HEK293 (cell line): ENCODE measurements at regions not wholly inside any gene's neighbourhood (a gene's known extent, or its start where the extent isn't known, plus 50 kb on each side); places are given as distances from the start of the nearest gene placed in this dataset.

Experiments used
- CTCF ChIA-PET: fragments of 350-600 bp; formaldehyde crosslinking; extraction: SDS; loops from one replicate; lab custom pipeline; 2021; ENCODE audit warnings: antibody characterized with exemption; lab: Yijun Ruan, JAX
- POLR2A ChIA-PET: fragments of 300-600 bp; formaldehyde crosslinking; extraction: SDS; loops from one replicate; lab custom pipeline; 2020; ENCODE audit warnings: antibody characterized with exemption, inconsistent platforms; lab: Yijun Ruan, JAX
- H3K27ac ChIP-seq: fragments of 200-500 bp; sonication (Bioruptor generic); 2 replicates; pipeline ENCODE4 v1.5.1; 2014; ENCODE audit warnings: low read depth, low read length, control low read depth, inconsistent platforms; ENCODE audit errors: extremely low read depth
- H3K36me3 ChIP-seq, 2 experiments: fragments of 200-500 bp in 1 of 2; sonication (Bioruptor generic) in 1 of 2; 1 replicate in 1 of 2; 2 replicates in 1 of 2; pipeline ENCODE4 v1.5.1; 2014 to 2017; ENCODE audit warnings: inconsistent platforms in 2 of 2, low read length in 2 of 2; ENCODE audit not compliant: control insufficient read depth in 2 of 2, insufficient read depth in 1 of 2
- H3K4me1 ChIP-seq: fragments of 200-500 bp; sonication (Bioruptor generic); 2 replicates; pipeline ENCODE4 v1.5.1; 2014; ENCODE audit warnings: mild to moderate bottlenecking, low read length, inconsistent platforms; ENCODE audit not compliant: control insufficient read depth, insufficient read depth
- H3K4me3 ChIP-seq: 2 replicates; pipeline ENCODE4 v1.5.1; 2011; ENCODE audit warnings: low read depth, mild to moderate bottlenecking, control low read depth, low read length, moderate library complexity
- H3K9me3 ChIP-seq: fragments of 200-500 bp; sonication (Bioruptor generic); 2 replicates; pipeline ENCODE4 v1.5.1; 2014; ENCODE audit warnings: low read depth, low read length, inconsistent platforms; ENCODE audit not compliant: control insufficient read depth, insufficient read depth
- GLI4 ChIP-seq: fragments of 450-650 bp; formaldehyde crosslinking; IDR thresholded peaks from 2 replicates; pipeline ENCODE4 v1.5.1; 2016; ENCODE audit warnings: missing biosample characterization, missing genetic modification characterization
- GLIS1 ChIP-seq: fragments of 450-650 bp; formaldehyde crosslinking; IDR thresholded peaks from 2 replicates; pipeline ENCODE4 v1.5.1; 2016; ENCODE audit warnings: missing biosample characterization, missing genetic modification characterization
- OVOL3 ChIP-seq: fragments of 450-650 bp; formaldehyde crosslinking; IDR thresholded peaks from 2 replicates; pipeline ENCODE4 v1.5.1; 2016; ENCODE audit warnings: missing biosample characterization, missing genetic modification characterization
- SALL2 ChIP-seq: fragments of 450-650 bp; formaldehyde crosslinking; IDR thresholded peaks from 2 replicates; pipeline ENCODE4 v1.5.0; 2017; ENCODE audit warnings: missing biosample characterization, mild to moderate bottlenecking, missing genetic modification characterization, borderline replicate concordance
- TCF7L2 ChIP-seq: IDR thresholded peaks from 2 replicates; pipeline ENCODE4 v1.6.1; 2011; ENCODE audit warnings: low read depth, mild to moderate bottlenecking, inconsistent platforms, low read length, moderate library complexity, borderline replicate concordance
- ZBTB21 ChIP-seq: fragments of 450-650 bp; formaldehyde crosslinking; IDR thresholded peaks from 2 replicates; pipeline ENCODE4 v1.5.1; 2017; ENCODE audit warnings: missing biosample characterization, missing genetic modification characterization
- ZBTB7A ChIP-seq: fragments of 450-650 bp; formaldehyde crosslinking; IDR thresholded peaks from 2 replicates; pipeline ENCODE4 v1.5.1; 2016; ENCODE audit warnings: low read depth, missing biosample characterization, missing genetic modification characterization
- ZNF157 ChIP-seq: fragments of 450-650 bp; formaldehyde crosslinking; IDR thresholded peaks from 2 replicates; pipeline ENCODE4 v1.5.1; 2016; ENCODE audit warnings: missing biosample characterization, missing genetic modification characterization
- ZNF174 ChIP-seq: fragments of 450-650 bp; formaldehyde crosslinking; IDR thresholded peaks from 2 replicates; pipeline ENCODE4 v1.5.0; 2017; ENCODE audit warnings: missing biosample characterization, mild to moderate bottlenecking, missing genetic modification characterization
- ZNF221 ChIP-seq: fragments of 450-650 bp; formaldehyde crosslinking; IDR thresholded peaks from 2 replicates; pipeline ENCODE4 v1.5.1; 2017; ENCODE audit warnings: missing biosample characterization, missing genetic modification characterization, borderline replicate concordance
- ZNF24 ChIP-seq: fragments of 450-650 bp; formaldehyde crosslinking; IDR thresholded peaks from 2 replicates; pipeline ENCODE4 v1.5.1; 2016; ENCODE audit warnings: missing biosample characterization, missing genetic modification characterization
- ZNF391 ChIP-seq: fragments of 450-650 bp; formaldehyde crosslinking; IDR thresholded peaks from 2 replicates; pipeline ENCODE4 v1.5.1; 2016; ENCODE audit warnings: low read depth, missing biosample characterization, missing genetic modification characterization, borderline replicate concordance
- ZNF404 ChIP-seq: fragments of 450-650 bp; formaldehyde crosslinking; IDR thresholded peaks from 2 replicates; pipeline ENCODE4 v1.5.1; 2017; ENCODE audit warnings: missing biosample characterization, missing genetic modification characterization
- ZNF416 ChIP-seq: fragments of 450-650 bp; formaldehyde crosslinking; IDR thresholded peaks from 2 replicates; pipeline ENCODE4 v1.5.1; 2016; ENCODE audit warnings: missing biosample characterization, missing genetic modification characterization
- ZNF423 ChIP-seq: fragments of 450-650 bp; formaldehyde crosslinking; IDR thresholded peaks from 2 replicates; pipeline ENCODE4 v1.5.1; 2016; ENCODE audit warnings: missing biosample characterization, missing genetic modification characterization
- ZNF555 ChIP-seq: fragments of 450-650 bp; formaldehyde crosslinking; conservative IDR thresholded peaks from 2 replicates; pipeline ENCODE4 v1.5.1; 2017; ENCODE audit warnings: missing biosample characterization, mild to moderate bottlenecking, missing genetic modification characterization, inconsistent platforms
- ZNF558 ChIP-seq: fragments of 450-650 bp; formaldehyde crosslinking; IDR thresholded peaks from 2 replicates; pipeline ENCODE4 v1.5.1; 2016; ENCODE audit warnings: missing biosample characterization, missing genetic modification characterization
- ZNF560 ChIP-seq: fragments of 450-650 bp; formaldehyde crosslinking; IDR thresholded peaks from 2 replicates; pipeline ENCODE4 v1.5.1; 2017; ENCODE audit warnings: missing biosample characterization, missing genetic modification characterization, borderline replicate concordance
- ZNF624 ChIP-seq: fragments of 450-650 bp; formaldehyde crosslinking; IDR thresholded peaks from 2 replicates; pipeline ENCODE4 v1.5.1; 2017; ENCODE audit warnings: missing biosample characterization, missing genetic modification characterization
- ZNF664 ChIP-seq: fragments of 450-650 bp; formaldehyde crosslinking; IDR thresholded peaks from 2 replicates; pipeline ENCODE4 v1.5.1; 2016; ENCODE audit warnings: missing biosample characterization, missing genetic modification characterization
- ZNF830 ChIP-seq: fragments of 450-650 bp; IDR thresholded peaks from 2 replicates; pipeline ENCODE4 v1.5.0; 2018; ENCODE audit warnings: missing biosample characterization, missing genetic modification characterization, low read depth, mild to moderate bottlenecking, moderate library complexity
- TF ChIP-seq, protein P1 (sequence below): fragments of 450-650 bp; formaldehyde crosslinking; IDR thresholded peaks from 2 replicates; pipeline ENCODE4 v1.5.1; 2016; ENCODE audit warnings: missing biosample characterization, missing genetic modification characterization
- TF ChIP-seq, protein P2 (sequence below): fragments of 450-650 bp; formaldehyde crosslinking; IDR thresholded peaks from 2 replicates; pipeline ENCODE4 v1.5.1; 2016; ENCODE audit warnings: missing biosample characterization, missing genetic modification characterization
- TF ChIP-seq, protein P3 (sequence below): fragments of 450-650 bp; IDR thresholded peaks from 2 replicates; pipeline ENCODE4 v1.5.1; 2018; ENCODE audit warnings: missing biosample characterization, missing genetic modification characterization
- TF ChIP-seq, protein P4 (sequence below): fragments of 450-650 bp; formaldehyde crosslinking; IDR thresholded peaks from 2 replicates; pipeline ENCODE4; 2016; ENCODE audit warnings: missing biosample characterization, missing genetic modification characterization
- TF ChIP-seq, protein P5 (sequence below): fragments of 450-650 bp; formaldehyde crosslinking; IDR thresholded peaks from 2 replicates; pipeline ENCODE4 v1.5.1; 2016; ENCODE audit warnings: missing biosample characterization, missing genetic modification characterization
- TF ChIP-seq, protein P6 (sequence below): fragments of 450-650 bp; formaldehyde crosslinking; IDR thresholded peaks from 2 replicates; pipeline ENCODE4 v1.5.1; 2016; ENCODE audit warnings: missing biosample characterization, missing genetic modification characterization
- TF ChIP-seq, protein P7 (sequence below): fragments of 450-650 bp; formaldehyde crosslinking; IDR thresholded peaks from 2 replicates; pipeline ENCODE4 v1.5.1; 2017; ENCODE audit warnings: missing biosample characterization, mild to moderate bottlenecking, missing genetic modification characterization, moderate library complexity

DNA sequence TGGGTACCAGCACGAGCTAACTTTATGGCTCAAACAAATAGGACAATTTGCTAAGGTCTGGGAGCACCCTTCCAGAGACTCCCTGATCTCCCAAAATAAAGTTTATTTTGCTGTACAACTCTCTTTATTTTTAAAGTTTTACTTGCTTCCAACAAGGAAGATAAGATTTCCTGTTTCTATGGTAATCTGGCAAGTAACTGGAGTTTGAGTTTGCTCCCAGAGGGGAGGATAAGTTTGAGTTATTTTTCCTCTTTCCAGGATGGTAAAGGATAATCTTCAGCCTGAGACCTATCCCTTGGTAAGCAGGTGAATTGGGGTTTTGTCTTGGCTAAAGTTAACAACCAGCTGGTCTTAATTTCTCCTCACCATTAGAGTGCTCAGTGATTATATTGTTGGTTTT, 1019.4 kb upstream of the ALCAM start:
- CTCF ChIA-PET, result no interaction called here
- Histone ChIP-seq H3K9me3 (no peaks in the 10 kb centered on the region), H3K27ac (no peak overlapping the region), H3K4me1 (no peaks in the 10 kb centered on the region), H3K4me3 (no peak overlapping the region), H3K36me3 (no peaks in the 10 kb centered on the region)
- TF ChIP-seq, protein P1, sequence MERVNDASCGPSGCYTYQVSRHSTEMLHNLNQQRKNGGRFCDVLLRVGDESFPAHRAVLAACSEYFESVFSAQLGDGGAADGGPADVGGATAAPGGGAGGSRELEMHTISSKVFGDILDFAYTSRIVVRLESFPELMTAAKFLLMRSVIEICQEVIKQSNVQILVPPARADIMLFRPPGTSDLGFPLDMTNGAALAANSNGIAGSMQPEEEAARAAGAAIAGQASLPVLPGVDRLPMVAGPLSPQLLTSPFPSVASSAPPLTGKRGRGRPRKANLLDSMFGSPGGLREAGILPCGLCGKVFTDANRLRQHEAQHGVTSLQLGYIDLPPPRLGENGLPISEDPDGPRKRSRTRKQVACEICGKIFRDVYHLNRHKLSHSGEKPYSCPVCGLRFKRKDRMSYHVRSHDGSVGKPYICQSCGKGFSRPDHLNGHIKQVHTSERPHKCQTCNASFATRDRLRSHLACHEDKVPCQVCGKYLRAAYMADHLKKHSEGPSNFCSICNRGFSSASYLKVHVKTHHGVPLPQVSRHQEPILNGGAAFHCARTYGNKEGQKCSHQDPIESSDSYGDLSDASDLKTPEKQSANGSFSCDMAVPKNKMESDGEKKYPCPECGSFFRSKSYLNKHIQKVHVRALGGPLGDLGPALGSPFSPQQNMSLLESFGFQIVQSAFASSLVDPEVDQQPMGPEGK, result no peak
- TF ChIP-seq, protein P2, sequence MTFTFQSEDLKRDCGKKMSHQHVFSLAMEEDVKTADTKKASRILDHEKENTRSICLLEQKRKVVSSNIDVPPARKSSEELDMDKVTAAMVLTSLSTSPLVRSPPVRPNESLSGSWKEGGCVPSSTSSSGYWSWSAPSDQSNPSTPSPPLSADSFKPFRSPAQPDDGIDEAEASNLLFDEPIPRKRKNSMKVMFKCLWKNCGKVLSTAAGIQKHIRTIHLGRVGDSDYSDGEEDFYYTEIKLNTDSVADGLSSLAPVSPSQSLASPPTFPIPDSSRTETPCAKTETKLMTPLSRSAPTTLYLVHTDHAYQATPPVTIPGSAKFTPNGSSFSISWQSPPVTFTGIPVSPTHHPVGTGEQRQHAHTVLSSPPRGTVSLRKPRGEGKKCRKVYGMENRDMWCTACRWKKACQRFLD (tag by site-specific recombination), result no peak
- TF ChIP-seq TCF7L2 (no peak), SALL2 (tag by site-specific recombination) (no peak), ZNF423 (tag by site-specific recombination) (no peak), ZNF157 (tag by site-specific recombination) (no peak), OVOL3 (tag by site-specific recombination) (no peak), ZNF404 (tag by site-specific recombination) (no peak), ZNF555 (tag by site-specific recombination) (no peak), ZNF830 (tag by site-specific recombination) (no peak), ZNF558 (tag by site-specific recombination) (no peak), ZBTB21 (tag by site-specific recombination) (no peak), ZNF664 (no peak), ZNF24 (tag by site-specific recombination) (no peak), ZNF624 (no peak)
- TF ChIP-seq, protein P3, sequence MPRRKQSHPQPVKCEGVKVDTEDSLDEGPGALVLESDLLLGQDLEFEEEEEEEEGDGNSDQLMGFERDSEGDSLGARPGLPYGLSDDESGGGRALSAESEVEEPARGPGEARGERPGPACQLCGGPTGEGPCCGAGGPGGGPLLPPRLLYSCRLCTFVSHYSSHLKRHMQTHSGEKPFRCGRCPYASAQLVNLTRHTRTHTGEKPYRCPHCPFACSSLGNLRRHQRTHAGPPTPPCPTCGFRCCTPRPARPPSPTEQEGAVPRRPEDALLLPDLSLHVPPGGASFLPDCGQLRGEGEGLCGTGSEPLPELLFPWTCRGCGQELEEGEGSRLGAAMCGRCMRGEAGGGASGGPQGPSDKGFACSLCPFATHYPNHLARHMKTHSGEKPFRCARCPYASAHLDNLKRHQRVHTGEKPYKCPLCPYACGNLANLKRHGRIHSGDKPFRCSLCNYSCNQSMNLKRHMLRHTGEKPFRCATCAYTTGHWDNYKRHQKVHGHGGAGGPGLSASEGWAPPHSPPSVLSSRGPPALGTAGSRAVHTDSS (tag by site-specific recombination), result no peak
- TF ChIP-seq, protein P4, sequence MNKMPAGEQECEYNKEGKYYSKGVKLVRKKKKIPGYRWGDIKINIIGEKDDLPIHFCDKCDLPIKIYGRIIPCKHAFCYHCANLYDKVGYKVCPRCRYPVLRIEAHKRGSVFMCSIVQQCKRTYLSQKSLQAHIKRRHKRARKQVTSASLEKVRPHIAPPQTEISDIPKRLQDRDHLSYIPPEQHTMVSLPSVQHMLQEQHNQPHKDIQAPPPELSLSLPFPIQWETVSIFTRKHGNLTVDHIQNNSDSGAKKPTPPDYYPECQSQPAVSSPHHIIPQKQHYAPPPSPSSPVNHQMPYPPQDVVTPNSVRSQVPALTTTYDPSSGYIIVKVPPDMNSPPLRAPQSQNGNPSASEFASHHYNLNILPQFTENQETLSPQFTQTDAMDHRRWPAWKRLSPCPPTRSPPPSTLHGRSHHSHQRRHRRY (tag by site-specific recombination), result no peak
- TF ChIP-seq, protein P5, sequence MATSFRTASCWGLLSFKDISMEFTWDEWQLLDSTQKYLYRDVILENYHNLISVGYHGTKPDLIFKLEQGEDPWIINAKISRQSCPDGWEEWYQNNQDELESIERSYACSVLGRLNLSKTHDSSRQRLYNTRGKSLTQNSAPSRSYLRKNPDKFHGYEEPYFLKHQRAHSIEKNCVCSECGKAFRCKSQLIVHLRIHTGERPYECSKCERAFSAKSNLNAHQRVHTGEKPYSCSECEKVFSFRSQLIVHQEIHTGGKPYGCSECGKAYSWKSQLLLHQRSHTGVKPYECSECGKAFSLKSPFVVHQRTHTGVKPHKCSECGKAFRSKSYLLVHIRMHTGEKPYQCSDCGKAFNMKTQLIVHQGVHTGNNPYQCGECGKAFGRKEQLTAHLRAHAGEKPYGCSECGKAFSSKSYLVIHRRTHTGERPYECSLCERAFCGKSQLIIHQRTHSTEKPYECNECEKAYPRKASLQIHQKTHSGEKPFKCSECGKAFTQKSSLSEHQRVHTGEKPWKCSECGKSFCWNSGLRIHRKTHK, result no peak
- POLR2A ChIA-PET, result no interaction called here

DNA sequence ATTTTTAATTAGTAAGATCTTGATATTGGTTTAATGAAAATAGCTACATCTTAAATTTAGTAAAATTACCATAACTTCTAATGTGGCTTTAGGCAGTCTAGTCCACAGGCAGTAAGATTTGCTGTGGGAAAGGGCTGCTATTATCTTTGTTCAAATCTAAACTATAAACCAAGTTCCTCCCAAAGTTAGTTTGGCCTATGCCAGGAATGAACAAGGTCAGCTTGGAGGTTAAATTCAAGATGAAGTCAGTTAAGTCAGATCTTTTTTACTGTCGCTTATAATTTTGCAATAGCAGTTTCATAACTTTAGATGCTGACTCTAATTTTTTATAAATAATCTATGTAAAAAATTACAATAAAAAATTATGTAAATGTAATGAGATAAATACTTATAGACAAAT, 1016.9 kb upstream of the ALCAM start:
- no peaks in the 10 kb centered on the region for H3K4me1 ChIP-seq
- ChIA-PET POLR2A (no interaction called here), CTCF (no interaction called here)
- H3K9me3 ChIP-seq, result no peaks in the 10 kb centered on the region
- no peak overlapping the region for H3K27ac ChIP-seq
- H3K36me3 ChIP-seq, result no peaks in the 10 kb centered on the region
- H3K4me3 ChIP-seq, result no peak overlapping the region
- TF ChIP-seq GLIS1 (no peak), ZNF404 (tag by site-specific recombination) (no peak), ZNF174 (tag by site-specific recombination) (no peak), ZNF560 (tag by site-specific recombination) (no peak), ZNF416 (tag by site-specific recombination) (no peak), ZNF391 (tag by site-specific recombination) (no peak), GLI4 (tag by site-specific recombination) (no peak), ZBTB7A (tag by site-specific recombination) (no peak), ZNF221 (tag by site-specific recombination) (no peak)
- TF ChIP-seq, protein P6, sequence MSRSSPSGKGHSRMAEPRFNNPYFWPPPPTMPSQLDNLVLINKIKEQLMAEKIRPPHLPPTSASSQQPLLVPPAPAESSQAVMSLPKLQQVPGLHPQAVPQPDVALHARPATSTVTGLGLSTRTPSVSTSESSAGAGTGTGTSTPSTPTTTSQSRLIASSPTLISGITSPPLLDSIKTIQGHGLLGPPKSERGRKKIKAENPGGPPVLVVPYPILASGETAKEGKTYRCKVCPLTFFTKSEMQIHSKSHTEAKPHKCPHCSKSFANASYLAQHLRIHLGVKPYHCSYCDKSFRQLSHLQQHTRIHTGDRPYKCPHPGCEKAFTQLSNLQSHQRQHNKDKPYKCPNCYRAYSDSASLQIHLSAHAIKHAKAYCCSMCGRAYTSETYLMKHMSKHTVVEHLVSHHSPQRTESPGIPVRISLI (tag by site-specific recombination), result no peak
- TF ChIP-seq, protein P7, sequence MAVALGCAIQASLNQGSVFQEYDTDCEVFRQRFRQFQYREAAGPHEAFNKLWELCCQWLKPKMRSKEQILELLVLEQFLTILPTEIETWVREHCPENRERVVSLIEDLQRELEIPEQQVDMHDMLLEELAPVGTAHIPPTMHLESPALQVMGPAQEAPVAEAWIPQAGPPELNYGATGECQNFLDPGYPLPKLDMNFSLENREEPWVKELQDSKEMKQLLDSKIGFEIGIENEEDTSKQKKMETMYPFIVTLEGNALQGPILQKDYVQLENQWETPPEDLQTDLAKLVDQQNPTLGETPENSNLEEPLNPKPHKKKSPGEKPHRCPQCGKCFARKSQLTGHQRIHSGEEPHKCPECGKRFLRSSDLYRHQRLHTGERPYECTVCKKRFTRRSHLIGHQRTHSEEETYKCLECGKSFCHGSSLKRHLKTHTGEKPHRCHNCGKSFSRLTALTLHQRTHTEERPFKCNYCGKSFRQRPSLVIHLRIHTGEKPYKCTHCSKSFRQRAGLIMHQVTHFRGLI (tag by site-specific recombination), result no peak
